HG03457 (cell line): ENCODE measurements at regions not wholly inside any gene's neighbourhood (a gene's known extent, or its start where the extent isn't known, plus 50 kb on each side); places are given as distances from the start of the nearest gene placed in this dataset.

ENCODE experiments used
- ATAC-seq: cut with Tn5 transposase; IDR thresholded peaks from one replicate; pipeline ENCODE4 v1.9.1; 2021; ENCODE audit warnings: moderate number of reproducible peaks; ENCODE audit not compliant: unreplicated experiment

- ATAC-seq, result no peak
Measured at GRCh38 chr12:127393896-127394295, 873.1 kb upstream of the TMEM132C start.

- no peak for ATAC-seq
Measured at GRCh38 chr12:127396734-127397133, 870.2 kb upstream of the TMEM132C start.

- no peak for ATAC-seq
Measured at GRCh38 chr12:127398016-127398710, 868.8 kb upstream of the TMEM132C start.

GRCh38 chr12:127399451-127399850, 867.5 kb upstream of the TMEM132C start:
- no peak for ATAC-seq

GRCh38 chr12:127400221-127400620, 866.7 kb upstream of the TMEM132C start:
- ATAC-seq, result no peak

- ATAC-seq, result no peak
Measured at GRCh38 chr12:127401005-127401404, 866.0 kb upstream of the TMEM132C start.

GRCh38 chr12:127401536-127401935, 865.4 kb upstream of the TMEM132C start:
- ATAC-seq, result no peak

GRCh38 chr12:127411166-127411915, 855.6 kb upstream of the TMEM132C start:
- ATAC-seq, result no peak

- ATAC-seq, result no peak
Measured at GRCh38 chr12:127411981-127412380, 855.0 kb upstream of the TMEM132C start.

- no peak for ATAC-seq
Measured at GRCh38 chr12:127412866-127413265, 854.1 kb upstream of the TMEM132C start.

GRCh38 chr12:127414186-127414585, 852.8 kb upstream of the TMEM132C start:
- ATAC-seq, result no peak

GRCh38 chr12:127414636-127415035, 852.3 kb upstream of the TMEM132C start:
- ATAC-seq, result no peak

GRCh38 chr12:127416796-127417195, 850.2 kb upstream of the TMEM132C start:
- no peak for ATAC-seq

- ATAC-seq, result no peak
Measured at GRCh38 chr12:127419111-127419510, 847.9 kb upstream of the TMEM132C start.

- ATAC-seq, result no peak
Measured at GRCh38 chr12:127421614-127422013, 845.4 kb upstream of the TMEM132C start.

- ATAC-seq, result no peak
Measured at GRCh38 chr12:127422935-127423566, 843.9 kb upstream of the TMEM132C start.

GRCh38 chr12:127425474-127425873, 841.5 kb upstream of the TMEM132C start:
- no peak for ATAC-seq

- no peak for ATAC-seq
Measured at GRCh38 chr12:127428420-127428819, 838.5 kb upstream of the TMEM132C start.

- ATAC-seq, result no peak
Measured at GRCh38 chr12:127429551-127430285, 837.3 kb upstream of the TMEM132C start.

GRCh38 chr12:127430401-127430800, 836.6 kb upstream of the TMEM132C start:
- no peak for ATAC-seq

- no peak for ATAC-seq
Measured at GRCh38 chr12:127431177-127431576, 835.8 kb upstream of the TMEM132C start.
